Esophagus (tissue), 2 donors: ENCODE measurements at regions not wholly inside any gene's neighbourhood (a gene's known extent, or its start where the extent isn't known, plus 50 kb on each side); places are given as distances from the start of the nearest gene placed in this dataset.

Source experiments
- H3K27ac ChIP-seq, 2 donors: one replicate each; pipeline ENCODE4 v1.5.1; 2013; ENCODE audit warnings: low read depth in 2 of 2, mild to moderate bottlenecking in 2 of 2, inconsistent platforms in 1 of 2, low read length in 1 of 2, moderate library complexity in 1 of 2
- H3K27me3 ChIP-seq, 2 donors: one replicate each; pipeline ENCODE4 v1.6.1; 2013; ENCODE audit warnings: low read length in 2 of 2, control low read depth in 1 of 2, mild to moderate bottlenecking in 1 of 2; ENCODE audit not compliant: insufficient read depth in 2 of 2, control insufficient read depth in 1 of 2
- H3K36me3 ChIP-seq, 2 donors: one replicate each; pipeline ENCODE4 v1.6.1; 2013; ENCODE audit warnings: low read length in 1 of 2; ENCODE audit not compliant: control insufficient read depth in 2 of 2, insufficient read depth in 2 of 2
- H3K4me1 ChIP-seq, 2 donors: one replicate each; pipeline ENCODE4 v1.6.1; 2013; ENCODE audit warnings: low read length in 1 of 2; ENCODE audit not compliant: control insufficient read depth in 2 of 2, insufficient read depth in 2 of 2
- H3K4me3 ChIP-seq, 2 donors: one replicate each; pipeline ENCODE4 v1.5.1; 2013; ENCODE audit warnings: low read length in 2 of 2, mild to moderate bottlenecking in 2 of 2, low read depth in 1 of 2, moderate library complexity in 1 of 2
- H3K9me3 ChIP-seq, 2 donors: one replicate each; pipeline ENCODE4 v1.6.1; 2013; ENCODE audit warnings: mild to moderate bottlenecking in 2 of 2, low read depth in 1 of 2, low read length in 1 of 2, moderate library complexity in 1 of 2; ENCODE audit not compliant: control insufficient read depth in 2 of 2, insufficient read depth in 1 of 2
- WGBS, 2 donors: extraction: QIAGEN DNeasy Blood & Tissue Kit; methylation state at CpG; one replicate each; pipeline ENCODE4 v1.1.7; 2013; 5-methylcytosine and 5-hydroxymethylcytosine counted together
- donor health status: healthy with polysubstance abuse.
- donor health status: Bipolar disorder and iron deficiency.

- H3K4me1 ChIP-seq: no peaks in the 10 kb centered on the region
- no peak overlapping the region for H3K4me3 ChIP-seq
- H3K36me3 ChIP-seq: no peaks in the 10 kb centered on the region
- H3K27me3 ChIP-seq: no peaks in the 10 kb centered on the region
- WGBS, 2 donors: 50 to 76% methylated on average over 2 of the region's 2 CpGs
- H3K27ac ChIP-seq: no peak overlapping the region
- no peaks in the 10 kb centered on the region for H3K9me3 ChIP-seq
These were observed 71.3 kb upstream of the ZNF521 start for GRCh38 chr18:25423267-25423666.

GRCh38 chr18:25422230-25422629 lies 70.3 kb upstream of the ZNF521 start:
- Histone ChIP-seq H3K4me1 (no peaks in the 10 kb centered on the region), H3K27me3 (no peaks in the 10 kb centered on the region), H3K36me3 (no peaks in the 10 kb centered on the region), H3K4me3 (no peak overlapping the region), H3K9me3 (no peaks in the 10 kb centered on the region), H3K27ac (no peak overlapping the region)
- 50 to 58% methylated on average over 1 of the region's 1 CpG for WGBS, 2 donors

- Histone ChIP-seq H3K27ac (no peak overlapping the region), H3K4me1 (no peaks in the 10 kb centered on the region), H3K9me3 (no peaks in the 10 kb centered on the region), H3K4me3 (no peak overlapping the region), H3K36me3 (no peaks in the 10 kb centered on the region), H3K27me3 (no peaks in the 10 kb centered on the region)
- 53 to 68% methylated on average over 13 of the region's 13 CpGs for WGBS, 2 donors
These were observed 68.3 kb upstream of the ZNF521 start for GRCh38 chr18:25420077-25420825.

GRCh38 chr18:25416374-25416773 lies 64.4 kb upstream of the ZNF521 start:
- no peaks in the 10 kb centered on the region for H3K9me3 ChIP-seq
- no peaks in the 10 kb centered on the region for H3K36me3 ChIP-seq
- H3K4me3 ChIP-seq: no peak overlapping the region
- H3K27me3 ChIP-seq: no peaks in the 10 kb centered on the region
- WGBS, 2 donors: 67 to 80% methylated on average over 3 of the region's 3 CpGs
- no peak overlapping the region for H3K27ac ChIP-seq
- H3K4me1 ChIP-seq: no peaks in the 10 kb centered on the region

GRCh38 chr18:25409971-25410370 lies 58.0 kb upstream of the ZNF521 start:
- WGBS, 2 donors: 82 to 91% methylated on average over 2 of the region's 2 CpGs

GRCh38 chr18:25408293-25408692 lies 56.3 kb upstream of the ZNF521 start:
- no peaks in the 10 kb centered on the region for H3K9me3 ChIP-seq
- no peaks in the 10 kb centered on the region for H3K27me3 ChIP-seq
- no peak overlapping the region for H3K27ac ChIP-seq
- 78 to 91% methylated on average over 4 of the region's 4 CpGs for WGBS, 2 donors
- no peak overlapping the region for H3K4me3 ChIP-seq
- no peaks in the 10 kb centered on the region for H3K36me3 ChIP-seq
- H3K4me1 ChIP-seq: no peaks in the 10 kb centered on the region

More at GRCh38 chr18:25409971-25410370, 58.0 kb upstream of the ZNF521 start:
- H3K36me3 ChIP-seq: no peaks in the 10 kb centered on the region
- H3K27ac ChIP-seq: no peak overlapping the region
- H3K9me3 ChIP-seq: no peaks in the 10 kb centered on the region
- H3K4me1 ChIP-seq: no peaks in the 10 kb centered on the region
- no peaks in the 10 kb centered on the region for H3K27me3 ChIP-seq
- no peak overlapping the region for H3K4me3 ChIP-seq
